Fibroblast of peridontal ligament (primary cell): ENCODE measurements at regions not wholly inside any gene's neighbourhood (a gene's known extent, or its start where the extent isn't known, plus 50 kb on each side); places are given as distances from the start of the nearest gene placed in this dataset.
"Not testable (repeated sequence)": the region's sequence is repeated elsewhere in the genome, so short reads cannot be mapped to it uniquely, and the experiment has no call there.

Experiments
- DNase-seq: peaks from one replicate; pipeline ENCODE4 v3.0.0-alpha.2; 2010; ENCODE audit errors: extremely low read depth

GRCh38 chr13:50386541-50387050 lies 371.4 kb downstream of the KCNRG start:
- DNase-seq: peak; percentile 93

GRCh38 chr13:50387051-50387581 lies 371.9 kb downstream of the KCNRG start:
- peak; percentile 55 for DNase-seq

GRCh38 chr13:50388481-50388880 lies 373.2 kb downstream of the KCNRG start:
- DNase-seq: no peak

- DNase-seq: no peak
Observed at GRCh38 chr13:50389726-50390125, 374.5 kb downstream of the KCNRG start.

- no peak for DNase-seq
Observed at GRCh38 chr13:50390503-50391248, 375.4 kb downstream of the KCNRG start.

- no peak for DNase-seq
Observed at GRCh38 chr13:50392977-50393376, 377.7 kb downstream of the KCNRG start.

GRCh38 chr13:50393628-50394027 lies 378.4 kb downstream of the KCNRG start:
- no peak for DNase-seq

- DNase-seq: no peak
Observed at GRCh38 chr13:50396001-50396400, 380.8 kb downstream of the KCNRG start.

GRCh38 chr13:50396618-50397017 lies 381.4 kb downstream of the KCNRG start:
- not testable (repeated sequence) for DNase-seq

GRCh38 chr13:50400035-50400726 lies 384.9 kb downstream of the KCNRG start:
- DNase-seq: peak; percentile 37

- DNase-seq: peak; percentile 89
Observed at GRCh38 chr13:50401049-50401505, 385.8 kb downstream of the KCNRG start.

GRCh38 chr13:50401721-50402465 lies 386.6 kb downstream of the KCNRG start:
- DNase-seq: peak; percentile 56

- DNase-seq: no peak
Observed at GRCh38 chr13:50403311-50403710, 388.1 kb downstream of the KCNRG start.

- DNase-seq: no peak
Observed at GRCh38 chr13:50404116-50404515, 388.9 kb downstream of the KCNRG start.

- no peak for DNase-seq
Observed at GRCh38 chr13:50404769-50405168, 389.5 kb downstream of the KCNRG start.

- DNase-seq: no peak
Observed at GRCh38 chr13:50406831-50407230, 391.6 kb downstream of the KCNRG start.

GRCh38 chr13:50408068-50408467 lies 392.8 kb downstream of the KCNRG start:
- DNase-seq: no peak

GRCh38 chr13:50409220-50409619 lies 394.0 kb downstream of the KCNRG start:
- no peak for DNase-seq

- DNase-seq: peak; percentile 79
Observed at GRCh38 chr13:50410921-50411746, 395.9 kb downstream of the KCNRG start.

GRCh38 chr13:50412046-50412617 lies 396.9 kb downstream of the KCNRG start:
- peak; percentile 50 for DNase-seq

GRCh38 chr13:50414640-50415039 lies 399.4 kb downstream of the KCNRG start:
- no peak for DNase-seq
